Neural cell (in vitro differentiated cells): ENCODE measurements at regions not wholly inside any gene's neighbourhood (a gene's known extent, or its start where the extent isn't known, plus 50 kb on each side); places are given as distances from the start of the nearest gene placed in this dataset.

Experiments used
- H2AFZ ChIP-seq: fragments of 200-600, 300-800 bp; sonication (generic), shearing (Covaris generic); 2 replicates; pipeline ENCODE4 v1.6.0; 2014; ENCODE audit warnings: low read depth, mild to moderate bottlenecking, antibody characterized with exemption, low read length, moderate library complexity
- H3F3A ChIP-seq: fragments of 200-600 bp; shearing (Covaris generic); 2 replicates; pipeline ENCODE4 v1.6.1; 2016; ENCODE audit warnings: mild to moderate bottlenecking, moderate library complexity, mixed read lengths, antibody characterized with exemption, low read length; ENCODE audit not compliant: insufficient read depth, poor library complexity, severe bottlenecking
- H3K27ac ChIP-seq: fragments of 200-600, 300-800 bp; sonication (generic), shearing (Covaris generic); 2 replicates; pipeline ENCODE4 v1.5.1; 2014; ENCODE audit warnings: mild to moderate bottlenecking, low read length, moderate library complexity
- H3K27me3 ChIP-seq: fragments of 300-800, 200-600 bp; sonication (generic), shearing (Covaris generic); 2 replicates; pipeline ENCODE4 v1.6.0; 2014; ENCODE audit warnings: mild to moderate bottlenecking, low read depth, low read length, moderate library complexity; ENCODE audit not compliant: insufficient read depth
- H3K36me3 ChIP-seq: fragments of 300-800, 200-600 bp; sonication (generic), shearing (Covaris generic); 2 replicates; pipeline ENCODE4 v1.5.1; 2014; ENCODE audit warnings: mild to moderate bottlenecking, antibody characterized with exemption, low read length, moderate library complexity; ENCODE audit not compliant: insufficient read depth
- H3K4me2 ChIP-seq: fragments of 300-800, 200-600 bp; sonication (generic), shearing (Covaris generic); 2 replicates; pipeline ENCODE4 v1.6.0; 2014; ENCODE audit warnings: mild to moderate bottlenecking, low read length
- H3K4me3 ChIP-seq: fragments of 300-800, 200-600 bp; sonication (generic), shearing (Covaris generic); 2 replicates; pipeline ENCODE4 v1.5.1; 2014; ENCODE audit warnings: mild to moderate bottlenecking, low read length, moderate library complexity
- H3K79me2 ChIP-seq: fragments of 200-600 bp; shearing (Covaris generic); replicated peaks from 2 replicates; pipeline ENCODE4 v1.6.0; 2014; ENCODE audit warnings: mild to moderate bottlenecking, low read length, moderate library complexity; ENCODE audit not compliant: insufficient read depth
- H3K9ac ChIP-seq: fragments of 300-800, 200-600 bp; sonication (generic), shearing (Covaris generic); 2 replicates; pipeline ENCODE4 v1.6.1; 2016; ENCODE audit warnings: mild to moderate bottlenecking, low read length, mixed read lengths
- H3K9me2 ChIP-seq: fragments of 200-600 bp; shearing (Covaris generic); 2 replicates; pipeline ENCODE4 v1.6.1; 2016; ENCODE audit warnings: mild to moderate bottlenecking, low read length, mixed read lengths; ENCODE audit not compliant: insufficient read depth
- H3K9me3 ChIP-seq: fragments of 200-600, 300-800 bp; sonication (generic), shearing (Covaris generic); 2 replicates; pipeline ENCODE4 v1.6.1; 2016; ENCODE audit warnings: mild to moderate bottlenecking, mixed run types, low read length, moderate library complexity, mixed read lengths
- H4K20me1 ChIP-seq: fragments of 200-600 bp; shearing (Covaris generic); 2 replicates; pipeline ENCODE4 v1.6.1; 2016; ENCODE audit warnings: mild to moderate bottlenecking, mixed run types; ENCODE audit not compliant: insufficient read depth
- EP300 ChIP-seq: fragments of 450-650 bp; conservative IDR thresholded peaks from 2 replicates; pipeline ENCODE4 v1.6.1; 2014; ENCODE audit warnings: antibody characterized with exemption, mild to moderate bottlenecking, moderate library complexity; ENCODE audit not compliant: poor library complexity, severe bottlenecking
- EZH2 ChIP-seq: fragments of 200-600, 300-800 bp; shearing (Covaris generic), sonication (generic); IDR thresholded peaks from 2 replicates; pipeline ENCODE4 v1.6.1; 2014; ENCODE audit warnings: antibody characterized with exemption, low read length, borderline replicate concordance, mild to moderate bottlenecking; ENCODE audit not compliant: insufficient read depth, poor library complexity, severe bottlenecking
- MXI1 ChIP-seq: fragments of 450-650 bp; conservative IDR thresholded peaks from 2 replicates; pipeline ENCODE4 v1.6.1; 2014; ENCODE audit warnings: antibody characterized with exemption, mild to moderate bottlenecking; ENCODE audit not compliant: poor library complexity, severe bottlenecking
- POLR2AphosphoS5 ChIP-seq: IDR thresholded peaks from 2 replicates; pipeline ENCODE4 v1.6.1; 2012
- RAD21 ChIP-seq: fragments of 450-650 bp; conservative IDR thresholded peaks from 2 replicates; pipeline ENCODE4 v1.6.1; 2014; ENCODE audit warnings: antibody characterized with exemption, mild to moderate bottlenecking, moderate library complexity
- SMC3 ChIP-seq: fragments of 450-650 bp; conservative IDR thresholded peaks from 2 replicates; pipeline ENCODE4 v1.6.1; 2014; ENCODE audit warnings: antibody characterized with exemption, mild to moderate bottlenecking, moderate library complexity; ENCODE audit not compliant: poor library complexity
- TAF1 ChIP-seq: IDR thresholded peaks from 2 replicates; pipeline ENCODE4 v1.6.1; 2012; ENCODE audit warnings: low read depth
- TF ChIP-seq, protein P1 (sequence below): IDR thresholded peaks from 2 replicates; pipeline ENCODE4 v1.6.1; 2012; ENCODE audit warnings: borderline replicate concordance
- TF ChIP-seq, protein P2 (sequence below): fragments of 450-650 bp; IDR thresholded peaks from 2 replicates; pipeline ENCODE4 v1.5.1; 2014; ENCODE audit warnings: antibody characterized with exemption, mild to moderate bottlenecking, moderate library complexity; ENCODE audit not compliant: poor library complexity, severe bottlenecking

GRCh38 chr9:90972057-90972456 is 170.4 kb downstream of the SYK start:
- TF ChIP-seq RAD21: no peak
- no peaks in the 10 kb centered on the region for H3F3A ChIP-seq
- H4K20me1 ChIP-seq: no peaks in the 10 kb centered on the region
- no peak overlapping the region for H2AFZ ChIP-seq
- no peak overlapping the region for H3K4me2 ChIP-seq
- H3K9ac ChIP-seq: no peak overlapping the region
- H3K27me3 ChIP-seq: no peaks in the 10 kb centered on the region
- H3K9me2 ChIP-seq: no peaks in the 10 kb centered on the region
- H3K27ac ChIP-seq: no peak overlapping the region
- H3K36me3 ChIP-seq: no peaks in the 10 kb centered on the region
- no peaks in the 10 kb centered on the region for H3K79me2 ChIP-seq
- no peaks in the 10 kb centered on the region for H3K9me3 ChIP-seq
- no peak overlapping the region for H3K4me3 ChIP-seq

- TF ChIP-seq MXI1: no peak
- TF ChIP-seq EZH2: no peak
- TF ChIP-seq, protein P1, sequence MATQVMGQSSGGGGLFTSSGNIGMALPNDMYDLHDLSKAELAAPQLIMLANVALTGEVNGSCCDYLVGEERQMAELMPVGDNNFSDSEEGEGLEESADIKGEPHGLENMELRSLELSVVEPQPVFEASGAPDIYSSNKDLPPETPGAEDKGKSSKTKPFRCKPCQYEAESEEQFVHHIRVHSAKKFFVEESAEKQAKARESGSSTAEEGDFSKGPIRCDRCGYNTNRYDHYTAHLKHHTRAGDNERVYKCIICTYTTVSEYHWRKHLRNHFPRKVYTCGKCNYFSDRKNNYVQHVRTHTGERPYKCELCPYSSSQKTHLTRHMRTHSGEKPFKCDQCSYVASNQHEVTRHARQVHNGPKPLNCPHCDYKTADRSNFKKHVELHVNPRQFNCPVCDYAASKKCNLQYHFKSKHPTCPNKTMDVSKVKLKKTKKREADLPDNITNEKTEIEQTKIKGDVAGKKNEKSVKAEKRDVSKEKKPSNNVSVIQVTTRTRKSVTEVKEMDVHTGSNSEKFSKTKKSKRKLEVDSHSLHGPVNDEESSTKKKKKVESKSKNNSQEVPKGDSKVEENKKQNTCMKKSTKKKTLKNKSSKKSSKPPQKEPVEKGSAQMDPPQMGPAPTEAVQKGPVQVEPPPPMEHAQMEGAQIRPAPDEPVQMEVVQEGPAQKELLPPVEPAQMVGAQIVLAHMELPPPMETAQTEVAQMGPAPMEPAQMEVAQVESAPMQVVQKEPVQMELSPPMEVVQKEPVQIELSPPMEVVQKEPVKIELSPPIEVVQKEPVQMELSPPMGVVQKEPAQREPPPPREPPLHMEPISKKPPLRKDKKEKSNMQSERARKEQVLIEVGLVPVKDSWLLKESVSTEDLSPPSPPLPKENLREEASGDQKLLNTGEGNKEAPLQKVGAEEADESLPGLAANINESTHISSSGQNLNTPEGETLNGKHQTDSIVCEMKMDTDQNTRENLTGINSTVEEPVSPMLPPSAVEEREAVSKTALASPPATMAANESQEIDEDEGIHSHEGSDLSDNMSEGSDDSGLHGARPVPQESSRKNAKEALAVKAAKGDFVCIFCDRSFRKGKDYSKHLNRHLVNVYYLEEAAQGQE: no peak
- no peak for TF ChIP-seq EP300
- no peak for TF ChIP-seq TAF1
- no peak for TF ChIP-seq SMC3
- TF ChIP-seq POLR2AphosphoS5: no peak
- TF ChIP-seq RAD21: no peak
- TF ChIP-seq, protein P2, sequence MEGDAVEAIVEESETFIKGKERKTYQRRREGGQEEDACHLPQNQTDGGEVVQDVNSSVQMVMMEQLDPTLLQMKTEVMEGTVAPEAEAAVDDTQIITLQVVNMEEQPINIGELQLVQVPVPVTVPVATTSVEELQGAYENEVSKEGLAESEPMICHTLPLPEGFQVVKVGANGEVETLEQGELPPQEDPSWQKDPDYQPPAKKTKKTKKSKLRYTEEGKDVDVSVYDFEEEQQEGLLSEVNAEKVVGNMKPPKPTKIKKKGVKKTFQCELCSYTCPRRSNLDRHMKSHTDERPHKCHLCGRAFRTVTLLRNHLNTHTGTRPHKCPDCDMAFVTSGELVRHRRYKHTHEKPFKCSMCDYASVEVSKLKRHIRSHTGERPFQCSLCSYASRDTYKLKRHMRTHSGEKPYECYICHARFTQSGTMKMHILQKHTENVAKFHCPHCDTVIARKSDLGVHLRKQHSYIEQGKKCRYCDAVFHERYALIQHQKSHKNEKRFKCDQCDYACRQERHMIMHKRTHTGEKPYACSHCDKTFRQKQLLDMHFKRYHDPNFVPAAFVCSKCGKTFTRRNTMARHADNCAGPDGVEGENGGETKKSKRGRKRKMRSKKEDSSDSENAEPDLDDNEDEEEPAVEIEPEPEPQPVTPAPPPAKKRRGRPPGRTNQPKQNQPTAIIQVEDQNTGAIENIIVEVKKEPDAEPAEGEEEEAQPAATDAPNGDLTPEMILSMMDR: no peak
- Histone ChIP-seq H3K27me3 (no peaks in the 10 kb centered on the region), H3K4me3 (no peak overlapping the region), H3K79me2 (no peaks in the 10 kb centered on the region), H3K36me3 (no peaks in the 10 kb centered on the region), H2AFZ (no peak overlapping the region), H3K9me3 (no peaks in the 10 kb centered on the region), H3K9ac (no peak overlapping the region), H3K27ac (no peak overlapping the region), H3F3A (no peaks in the 10 kb centered on the region), H4K20me1 (no peaks in the 10 kb centered on the region), H3K4me2 (no peak overlapping the region), H3K9me2 (no peaks in the 10 kb centered on the region)
Observed at GRCh38 chr9:90974016-90974415, 172.4 kb downstream of the SYK start.

- Histone ChIP-seq H3F3A (no peaks in the 10 kb centered on the region), H3K4me3 (no peak overlapping the region), H3K27ac (no peak overlapping the region), H4K20me1 (no peaks in the 10 kb centered on the region), H3K9me3 (no peaks in the 10 kb centered on the region), H3K9me2 (no peaks in the 10 kb centered on the region), H3K9ac (no peak overlapping the region), H3K79me2 (no peaks in the 10 kb centered on the region), H3K36me3 (no peaks in the 10 kb centered on the region), H3K27me3 (no peaks in the 10 kb centered on the region), H2AFZ (no peak overlapping the region), H3K4me2 (no peak overlapping the region)
- TF ChIP-seq EZH2 (no peak), SMC3 (no peak), RAD21 (no peak), POLR2AphosphoS5 (no peak), TAF1 (no peak), EP300 (no peak), MXI1 (no peak)
- TF ChIP-seq, protein P1: no peak
- TF ChIP-seq, protein P2: no peak
Observed at GRCh38 chr9:90974643-90975245, 173.1 kb downstream of the SYK start.
